Thyroid gland (tissue), 4 donors: ENCODE measurements at regions not wholly inside any gene's neighbourhood (a gene's known extent, or its start where the extent isn't known, plus 50 kb on each side); places are given as distances from the start of the nearest gene placed in this dataset.

Source experiments
- POLR2A ChIP-seq, 2 donors: fragments of 450-650 bp; IDR thresholded peaks; one replicate each; pipeline ENCODE4 v1.6.1; 2017; ENCODE audit warnings: antibody characterized with exemption in 2 of 2, mild to moderate bottlenecking in 2 of 2, moderate library complexity in 1 of 2
- TF ChIP-seq, protein P1 (sequence below), 6 experiments: fragments of 200-600 bp in 3 of 6; fragments of 450-650 bp in 3 of 6; sonication (generic) in 3 of 6; IDR thresholded peaks; one replicate each; pipeline ENCODE4 v1.5.1; 2016 to 2019; ENCODE audit warnings: antibody characterized with exemption in 6 of 6, mild to moderate bottlenecking in 2 of 6, inconsistent platforms in 1 of 6, moderate library complexity in 1 of 6

GRCh38 chr4:41873380-41874295 lies 61.6 kb upstream of the TMEM33 start:
- TF ChIP-seq, protein P1, sequence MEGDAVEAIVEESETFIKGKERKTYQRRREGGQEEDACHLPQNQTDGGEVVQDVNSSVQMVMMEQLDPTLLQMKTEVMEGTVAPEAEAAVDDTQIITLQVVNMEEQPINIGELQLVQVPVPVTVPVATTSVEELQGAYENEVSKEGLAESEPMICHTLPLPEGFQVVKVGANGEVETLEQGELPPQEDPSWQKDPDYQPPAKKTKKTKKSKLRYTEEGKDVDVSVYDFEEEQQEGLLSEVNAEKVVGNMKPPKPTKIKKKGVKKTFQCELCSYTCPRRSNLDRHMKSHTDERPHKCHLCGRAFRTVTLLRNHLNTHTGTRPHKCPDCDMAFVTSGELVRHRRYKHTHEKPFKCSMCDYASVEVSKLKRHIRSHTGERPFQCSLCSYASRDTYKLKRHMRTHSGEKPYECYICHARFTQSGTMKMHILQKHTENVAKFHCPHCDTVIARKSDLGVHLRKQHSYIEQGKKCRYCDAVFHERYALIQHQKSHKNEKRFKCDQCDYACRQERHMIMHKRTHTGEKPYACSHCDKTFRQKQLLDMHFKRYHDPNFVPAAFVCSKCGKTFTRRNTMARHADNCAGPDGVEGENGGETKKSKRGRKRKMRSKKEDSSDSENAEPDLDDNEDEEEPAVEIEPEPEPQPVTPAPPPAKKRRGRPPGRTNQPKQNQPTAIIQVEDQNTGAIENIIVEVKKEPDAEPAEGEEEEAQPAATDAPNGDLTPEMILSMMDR (IDR thresholded peaks at IDR 0.05) = no peak
- no peak for TF ChIP-seq POLR2A (IDR thresholded peaks at IDR 0.05)
